Tibial nerve (tissue), 4 donors: ENCODE measurements at regions not wholly inside any gene's neighbourhood (a gene's known extent, or its start where the extent isn't known, plus 50 kb on each side); places are given as distances from the start of the nearest gene placed in this dataset.

Experiments
- DNase-seq, 2 donors: peaks; one replicate each; pipeline ENCODE4 v3.0.0-alpha.2; 2019; ENCODE audit warnings: low spot score in 2 of 2
- H3K27ac ChIP-seq, 4 donors: fragments of 200-600 bp; sonication (generic) in 3 of 4; one replicate each; pipeline ENCODE4 v1.5.1; 2017 to 2019; ENCODE audit warnings: mild to moderate bottlenecking in 1 of 4
- H3K27me3 ChIP-seq, 2 donors: fragments of 200-600 bp; sonication (generic) in 1 of 2; one replicate each; pipeline versions ENCODE4 v1.5.1 to v1.6.0; 2017 to 2019
- H3K36me3 ChIP-seq, 3 donors: fragments of 200-600 bp; sonication (generic); one replicate each; pipeline ENCODE4 v1.5.1; 2018 to 2019
- H3K4me1 ChIP-seq, 4 donors: fragments of 200-600 bp; sonication (generic) in 3 of 4; one replicate each; pipeline ENCODE4 v1.5.1; 2017 to 2019
- H3K4me3 ChIP-seq, 4 donors: fragments of 200-600 bp; sonication (generic) in 3 of 4; one replicate each; pipeline ENCODE4 v1.5.1; 2017 to 2019; ENCODE audit warnings: mild to moderate bottlenecking in 1 of 4, moderate library complexity in 1 of 4
- H3K9me3 ChIP-seq, 4 donors: fragments of 200-600 bp; sonication (generic) in 3 of 4; one replicate each; pipeline ENCODE4 v1.5.1; 2017 to 2019
- EP300 ChIP-seq, 2 donors: sonication (generic); formaldehyde crosslinking; IDR thresholded peaks; one replicate each; pipeline ENCODE4 v1.6.1; 2017; ENCODE audit warnings: antibody characterized with exemption in 2 of 2, mild to moderate bottlenecking in 1 of 2
- POLR2A ChIP-seq, 2 donors: fragments of 450-650 bp; IDR thresholded peaks; one replicate each; pipeline ENCODE4 v1.6.1; 2017; ENCODE audit warnings: antibody characterized with exemption in 2 of 2, mild to moderate bottlenecking in 2 of 2, moderate library complexity in 2 of 2
- WGBS, 2 donors: methylation state at CpG; one replicate each; pipeline ENCODE4 v1.1.5; 2018; 5-methylcytosine and 5-hydroxymethylcytosine counted together
- TF ChIP-seq, protein P1 (sequence below), 5 experiments: fragments of 200-600 bp in 3 of 5; fragments of 450-650 bp in 2 of 5; sonication (generic) in 3 of 5; IDR thresholded peaks; one replicate each; pipeline ENCODE4 v1.5.1; 2016 to 2019; ENCODE audit warnings: antibody characterized with exemption in 5 of 5, mild to moderate bottlenecking in 3 of 5, moderate library complexity in 2 of 5

DNA sequence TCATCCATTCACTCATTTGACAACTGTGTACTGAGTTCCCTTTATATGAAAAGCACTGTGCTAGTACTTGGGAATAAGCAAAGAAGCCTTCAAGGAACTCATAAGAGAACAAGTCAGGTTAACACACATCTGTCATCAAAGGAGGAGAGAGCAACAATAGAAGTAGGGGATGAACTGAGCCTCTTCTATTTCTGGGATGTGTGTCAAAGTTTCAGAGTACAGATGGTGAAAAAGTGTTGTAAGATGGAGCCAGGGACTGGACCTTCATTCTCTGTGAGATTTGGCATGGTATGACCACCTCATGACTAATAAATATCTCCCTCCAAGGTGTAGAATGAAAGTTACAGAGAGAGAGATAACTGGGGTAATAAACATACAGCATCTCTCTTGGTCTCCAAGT is 349.8 kb upstream of the PLET1 start:
- H3K4me3 ChIP-seq: no peak overlapping the region
- no peaks in the 10 kb centered on the region for H3K27me3 ChIP-seq
- no peak for DNase-seq
- peaks cover 0 to 39% (median 4%) of the 10 kb centered on the region in 4 donors for H3K4me1 ChIP-seq
- H3K9me3 ChIP-seq: no peaks in the 10 kb centered on the region
- H3K27ac ChIP-seq: no peak overlapping the region
- H3K36me3 ChIP-seq: no peaks in the 10 kb centered on the region
- TF ChIP-seq, protein P1, sequence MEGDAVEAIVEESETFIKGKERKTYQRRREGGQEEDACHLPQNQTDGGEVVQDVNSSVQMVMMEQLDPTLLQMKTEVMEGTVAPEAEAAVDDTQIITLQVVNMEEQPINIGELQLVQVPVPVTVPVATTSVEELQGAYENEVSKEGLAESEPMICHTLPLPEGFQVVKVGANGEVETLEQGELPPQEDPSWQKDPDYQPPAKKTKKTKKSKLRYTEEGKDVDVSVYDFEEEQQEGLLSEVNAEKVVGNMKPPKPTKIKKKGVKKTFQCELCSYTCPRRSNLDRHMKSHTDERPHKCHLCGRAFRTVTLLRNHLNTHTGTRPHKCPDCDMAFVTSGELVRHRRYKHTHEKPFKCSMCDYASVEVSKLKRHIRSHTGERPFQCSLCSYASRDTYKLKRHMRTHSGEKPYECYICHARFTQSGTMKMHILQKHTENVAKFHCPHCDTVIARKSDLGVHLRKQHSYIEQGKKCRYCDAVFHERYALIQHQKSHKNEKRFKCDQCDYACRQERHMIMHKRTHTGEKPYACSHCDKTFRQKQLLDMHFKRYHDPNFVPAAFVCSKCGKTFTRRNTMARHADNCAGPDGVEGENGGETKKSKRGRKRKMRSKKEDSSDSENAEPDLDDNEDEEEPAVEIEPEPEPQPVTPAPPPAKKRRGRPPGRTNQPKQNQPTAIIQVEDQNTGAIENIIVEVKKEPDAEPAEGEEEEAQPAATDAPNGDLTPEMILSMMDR (IDR thresholded peaks at IDR 0.05): no peak
- TF ChIP-seq POLR2A (IDR thresholded peaks at IDR 0.05): no peak
- TF ChIP-seq EP300 (IDR thresholded peaks at IDR 0.05): no peak

DNA sequence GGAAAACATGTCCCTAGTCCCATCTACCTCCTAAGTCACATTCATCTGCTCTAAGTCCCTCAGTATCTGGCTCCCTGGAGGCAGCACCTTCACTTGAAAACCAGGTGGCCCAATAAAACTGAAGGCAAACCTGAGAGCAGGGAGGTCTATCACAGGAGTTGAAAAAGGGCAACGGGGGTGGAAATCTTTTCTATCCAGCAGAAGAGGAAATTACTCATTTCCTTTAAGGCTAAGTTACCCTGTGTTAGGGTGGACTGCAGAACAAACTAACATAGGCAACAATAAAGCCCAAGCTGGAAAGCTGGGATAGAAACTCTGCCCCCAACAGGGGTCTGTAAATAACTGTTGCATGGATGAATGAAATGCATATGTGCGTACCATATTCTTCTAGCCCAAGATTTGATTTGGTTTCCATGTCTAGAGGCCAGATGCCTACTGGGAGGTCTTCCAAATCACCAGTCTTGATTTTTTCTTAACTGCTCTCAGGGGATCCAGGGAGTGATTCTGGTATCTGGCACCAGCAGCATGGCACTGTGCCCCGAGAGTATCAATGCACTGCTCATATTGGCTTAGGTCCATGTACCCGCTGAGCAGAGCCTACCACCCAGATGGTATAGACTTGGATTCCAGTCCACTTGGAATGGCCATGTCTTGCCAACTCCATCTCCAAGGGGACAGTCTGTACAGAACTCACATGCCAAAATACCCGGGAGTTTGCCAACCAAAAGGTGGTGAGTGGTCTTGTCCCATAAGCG is 350.0 kb upstream of the NCAM1 start:
- WGBS, 2 donors: 59 to 66% methylated on average over 6 of the region's 6 CpGs
- TF ChIP-seq, protein P1 (IDR thresholded peaks at IDR 0.05): no peak
- no peak for TF ChIP-seq POLR2A (IDR thresholded peaks at IDR 0.05)
- no peak for TF ChIP-seq EP300 (IDR thresholded peaks at IDR 0.05)
- Histone ChIP-seq H3K36me3 (no peaks in the 10 kb centered on the region), H3K9me3 (no peaks in the 10 kb centered on the region), H3K27me3 (no peaks in the 10 kb centered on the region), H3K4me3 (no peak overlapping the region), H3K4me1 (peaks cover 0 to 33% (median 4%) of the 10 kb centered on the region in 4 donors), H3K27ac (no peak overlapping the region)
- no peak for DNase-seq

DNA sequence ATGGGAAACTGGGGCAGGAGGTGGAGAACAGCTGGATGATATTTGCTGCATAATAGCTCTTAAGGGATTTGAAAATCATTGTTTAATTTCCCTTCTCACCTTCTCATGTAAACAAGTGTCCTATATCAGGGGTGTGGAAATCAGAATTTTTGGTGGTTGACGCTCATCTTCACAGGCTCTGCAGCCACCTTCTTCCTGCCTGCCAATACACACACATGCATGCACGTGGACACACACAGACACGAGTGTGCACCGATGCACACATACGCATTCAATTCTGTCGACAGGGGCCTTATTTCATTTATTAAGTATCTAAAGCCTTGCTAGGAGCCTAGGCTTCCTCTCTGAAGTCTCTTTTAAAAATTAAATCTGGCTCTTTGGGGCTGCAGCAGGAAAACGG is 349.4 kb upstream of the NCAM1 start:
- TF ChIP-seq EP300 (IDR thresholded peaks at IDR 0.05): no peak
- TF ChIP-seq POLR2A (IDR thresholded peaks at IDR 0.05): no peak
- TF ChIP-seq, protein P1 (IDR thresholded peaks at IDR 0.05): no peak

DNA sequence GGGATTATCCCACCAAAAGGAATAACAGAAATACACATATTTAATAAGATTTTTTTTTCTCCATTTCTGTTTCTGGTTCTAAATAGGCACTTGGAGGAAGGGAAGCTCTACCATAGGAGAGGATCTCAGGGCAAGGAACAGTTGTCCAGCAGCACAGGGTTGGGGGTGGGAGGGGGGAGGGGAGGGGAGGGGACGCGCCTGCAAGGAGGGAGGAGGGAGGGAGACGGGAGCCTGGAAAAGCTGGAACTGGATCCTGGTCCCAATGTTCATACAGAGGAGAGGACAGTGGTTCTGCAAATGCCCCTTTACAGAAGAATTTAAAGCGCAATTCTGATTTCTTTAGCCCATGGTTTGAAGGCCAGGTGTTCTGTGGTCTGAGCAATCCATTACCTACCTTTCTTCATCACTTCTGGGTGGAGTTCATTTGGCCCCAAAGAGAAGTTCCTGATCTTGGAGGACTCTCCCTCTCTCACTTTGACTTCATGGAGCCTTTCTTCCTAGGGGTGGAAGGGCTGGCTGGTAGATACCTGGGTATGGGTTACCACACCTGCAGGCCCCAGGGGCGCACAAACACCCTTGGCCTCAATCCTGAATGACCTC is 348.9 kb upstream of the NCAM1 start:
- H3K27ac ChIP-seq: no peak overlapping the region
- no peaks in the 10 kb centered on the region for H3K36me3 ChIP-seq
- H3K4me3 ChIP-seq: no peak overlapping the region
- H3K27me3 ChIP-seq: no peaks in the 10 kb centered on the region
- no peak for DNase-seq
- no peaks in the 10 kb centered on the region for H3K9me3 ChIP-seq
- 36 to 40% methylated on average over 5 of the region's 5 CpGs for WGBS, 2 donors
- peaks cover 0 to 27% (median 4%) of the 10 kb centered on the region in 4 donors for H3K4me1 ChIP-seq
- TF ChIP-seq EP300 (IDR thresholded peaks at IDR 0.05) (no peak), POLR2A (IDR thresholded peaks at IDR 0.05) (no peak)
- TF ChIP-seq, protein P1 (IDR thresholded peaks at IDR 0.05): no peak

More for the DNA sequence above, 349.4 kb upstream of the NCAM1 start:
- no peak for DNase-seq
- no peaks in the 10 kb centered on the region for H3K9me3 ChIP-seq
- no peak overlapping the region for H3K27ac ChIP-seq
- no peaks in the 10 kb centered on the region for H3K27me3 ChIP-seq
- no peak overlapping the region for H3K4me3 ChIP-seq
- H3K4me1 ChIP-seq: peaks cover 0 to 27% (median 4%) of the 10 kb centered on the region in 4 donors
- 40 to 51% methylated on average over 7 of the region's 7 CpGs for WGBS, 2 donors
- H3K36me3 ChIP-seq: no peaks in the 10 kb centered on the region
